Retinal pigment epithelial cell (primary cell): ENCODE measurements at regions not wholly inside any gene's neighbourhood (a gene's known extent, or its start where the extent isn't known, plus 50 kb on each side); places are given as distances from the start of the nearest gene placed in this dataset.

Experiments used
- DNase-seq: peaks from one replicate; pipeline ENCODE4 v3.0.0-alpha.2; 2010; ENCODE audit warnings: low read depth
- H3K4me3 ChIP-seq: 2 replicates; pipeline ENCODE4 v1.5.1; 2011; ENCODE audit warnings: mild to moderate bottlenecking, low read length, control low read depth, moderate library complexity
- CTCF ChIP-seq: conservative IDR thresholded peaks from 2 replicates; pipeline ENCODE4 v1.5.1; 2011; ENCODE audit warnings: low read depth, low read length, control low read depth, inconsistent platforms

GRCh38 chr3:87509401-87509800 lies 233.0 kb upstream of the POU1F1 start:
- DNase-seq = no peak
- no peak overlapping the region for H3K4me3 ChIP-seq
- no peak for TF ChIP-seq CTCF

- DNase-seq = no peak
- no peak overlapping the region for H3K4me3 ChIP-seq
- TF ChIP-seq CTCF = no peak
These were observed 232.5 kb upstream of the POU1F1 start for GRCh38 chr3:87508921-87509320.

GRCh38 chr3:87507753-87508152 lies 231.4 kb upstream of the POU1F1 start:
- TF ChIP-seq CTCF = no peak
- DNase-seq = no peak
- H3K4me3 ChIP-seq = no peak overlapping the region

GRCh38 chr3:87503900-87504498 lies 227.6 kb upstream of the POU1F1 start:
- peak; percentile 85 for TF ChIP-seq CTCF
- peak; percentile 45 for DNase-seq
- no peak overlapping the region for H3K4me3 ChIP-seq

- TF ChIP-seq CTCF = no peak
- no peak overlapping the region for H3K4me3 ChIP-seq
- DNase-seq = no peak
These were observed 224.7 kb upstream of the POU1F1 start for GRCh38 chr3:87501076-87501475.

GRCh38 chr3:87498358-87499080 lies 222.1 kb upstream of the POU1F1 start:
- no peak for TF ChIP-seq CTCF
- DNase-seq = no peak
- no peak overlapping the region for H3K4me3 ChIP-seq

GRCh38 chr3:87495938-87496337 lies 219.6 kb upstream of the POU1F1 start:
- DNase-seq = no peak
- TF ChIP-seq CTCF = no peak
- no peak overlapping the region for H3K4me3 ChIP-seq
